HCT116 (cell line): ENCODE measurements at regions not wholly inside any gene's neighbourhood (a gene's known extent, or its start where the extent isn't known, plus 50 kb on each side); places are given as distances from the start of the nearest gene placed in this dataset.

Source experiments
- CEBPB ChIP-seq: IDR thresholded peaks from 2 replicates; pipeline ENCODE4 v1.6.1; 2012; ENCODE audit warnings: low read depth
- EZH2 ChIP-seq: fragments of 200-600 bp; sonication (generic); IDR thresholded peaks from 2 replicates; pipeline ENCODE4 v1.6.1; 2017; ENCODE audit warnings: antibody characterized with exemption, mixed run types
- EZH2phosphoT487 ChIP-seq: fragments of 200-600 bp; IDR thresholded peaks from 2 replicates; pipeline ENCODE4 v1.6.1; 2018; ENCODE audit warnings: antibody characterized with exemption, borderline replicate concordance
- JUND ChIP-seq: IDR thresholded peaks from 2 replicates; pipeline ENCODE4 v1.6.1; 2012
- POLR2A ChIP-seq: IDR thresholded peaks from 2 replicates; pipeline ENCODE4 v1.7.0; 2011; ENCODE audit warnings: borderline replicate concordance; ENCODE audit not compliant: insufficient read depth, insufficient read length; ENCODE audit errors: extremely low read depth
- POLR2AphosphoS5 ChIP-seq: IDR thresholded peaks from 2 replicates; pipeline ENCODE4 v1.6.1; 2011; ENCODE audit warnings: mild to moderate bottlenecking, low read depth, low read length, moderate library complexity
- SP1 ChIP-seq: IDR thresholded peaks from 2 replicates; pipeline ENCODE4 v1.6.1; 2012; ENCODE audit warnings: low read depth
- SRF ChIP-seq: IDR thresholded peaks from 2 replicates; pipeline ENCODE4 v1.6.1; 2012; ENCODE audit warnings: low read depth
- YY1 ChIP-seq: IDR thresholded peaks from 2 replicates; pipeline ENCODE4 v1.6.1; 2011; ENCODE audit warnings: low read length, low read depth, moderate library complexity, mild to moderate bottlenecking; ENCODE audit not compliant: insufficient replicate concordance; ENCODE audit errors: extremely low read depth
- ZNF274 ChIP-seq: fragments of 200-500 bp; sonication (Bioruptor generic); IDR thresholded peaks from 2 replicates; pipeline ENCODE4 v1.6.1; 2014; ENCODE audit warnings: mild to moderate bottlenecking, low read depth, low read length, inconsistent platforms
- TF ChIP-seq, protein P1 (sequence below), 3 experiments: fragments of 200-600 bp in 1 of 3; sonication (generic) in 1 of 3; IDR thresholded peaks in 2 of 3; conservative IDR thresholded peaks in 1 of 3; 2 replicates each; pipeline ENCODE4 v1.5.1; 2012 to 2017; ENCODE audit warnings: low read depth in 2 of 3, low read length in 2 of 3, antibody characterized with exemption in 1 of 3, borderline replicate concordance in 1 of 3, control low read depth in 1 of 3, mild to moderate bottlenecking in 1 of 3, mixed read lengths in 1 of 3, mixed run types in 1 of 3, moderate library complexity in 1 of 3; ENCODE audit not compliant: insufficient read depth in 1 of 3
- TF ChIP-seq, protein P2 (sequence below): IDR thresholded peaks from 2 replicates; pipeline ENCODE4 v1.6.1; 2012; ENCODE audit warnings: low read depth
- TF ChIP-seq, protein P3 (sequence below): IDR thresholded peaks from 2 replicates; pipeline ENCODE4 v1.6.1; 2012

DNA sequence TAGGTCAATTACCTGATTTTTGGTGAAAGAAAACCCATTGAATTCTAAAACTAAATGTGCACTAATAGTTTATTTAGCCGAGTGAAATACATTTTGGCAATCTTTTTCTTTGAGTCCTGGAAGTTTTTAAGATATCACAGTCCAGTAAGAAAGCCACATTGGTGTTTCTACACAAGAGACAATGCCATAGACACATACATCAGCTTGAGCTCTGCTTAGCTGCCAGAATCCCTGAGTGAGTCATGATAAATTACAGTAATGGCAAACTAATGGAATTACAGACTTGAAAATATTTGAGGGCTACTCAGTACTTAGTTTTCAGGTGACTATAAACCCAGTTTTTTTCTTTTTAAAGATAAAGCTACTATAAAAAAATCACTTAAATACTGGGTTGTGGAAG is 155.4 kb downstream of the OR4C45 start:
- TF ChIP-seq, protein P1, sequence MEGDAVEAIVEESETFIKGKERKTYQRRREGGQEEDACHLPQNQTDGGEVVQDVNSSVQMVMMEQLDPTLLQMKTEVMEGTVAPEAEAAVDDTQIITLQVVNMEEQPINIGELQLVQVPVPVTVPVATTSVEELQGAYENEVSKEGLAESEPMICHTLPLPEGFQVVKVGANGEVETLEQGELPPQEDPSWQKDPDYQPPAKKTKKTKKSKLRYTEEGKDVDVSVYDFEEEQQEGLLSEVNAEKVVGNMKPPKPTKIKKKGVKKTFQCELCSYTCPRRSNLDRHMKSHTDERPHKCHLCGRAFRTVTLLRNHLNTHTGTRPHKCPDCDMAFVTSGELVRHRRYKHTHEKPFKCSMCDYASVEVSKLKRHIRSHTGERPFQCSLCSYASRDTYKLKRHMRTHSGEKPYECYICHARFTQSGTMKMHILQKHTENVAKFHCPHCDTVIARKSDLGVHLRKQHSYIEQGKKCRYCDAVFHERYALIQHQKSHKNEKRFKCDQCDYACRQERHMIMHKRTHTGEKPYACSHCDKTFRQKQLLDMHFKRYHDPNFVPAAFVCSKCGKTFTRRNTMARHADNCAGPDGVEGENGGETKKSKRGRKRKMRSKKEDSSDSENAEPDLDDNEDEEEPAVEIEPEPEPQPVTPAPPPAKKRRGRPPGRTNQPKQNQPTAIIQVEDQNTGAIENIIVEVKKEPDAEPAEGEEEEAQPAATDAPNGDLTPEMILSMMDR (IDR thresholded peaks at IDR 0.05 in 2 of 3, conservative IDR thresholded peaks at IDR 0.05 in 1 of 3; ENCODE audit: borderline replicate concordance in 1 of 3, insufficient read depth in 1 of 3, low read depth in 2 of 3, low read length in 2 of 3) = no peak
- TF ChIP-seq EZH2 = no peak
- no peak for TF ChIP-seq CEBPB
- TF ChIP-seq, protein P2, sequence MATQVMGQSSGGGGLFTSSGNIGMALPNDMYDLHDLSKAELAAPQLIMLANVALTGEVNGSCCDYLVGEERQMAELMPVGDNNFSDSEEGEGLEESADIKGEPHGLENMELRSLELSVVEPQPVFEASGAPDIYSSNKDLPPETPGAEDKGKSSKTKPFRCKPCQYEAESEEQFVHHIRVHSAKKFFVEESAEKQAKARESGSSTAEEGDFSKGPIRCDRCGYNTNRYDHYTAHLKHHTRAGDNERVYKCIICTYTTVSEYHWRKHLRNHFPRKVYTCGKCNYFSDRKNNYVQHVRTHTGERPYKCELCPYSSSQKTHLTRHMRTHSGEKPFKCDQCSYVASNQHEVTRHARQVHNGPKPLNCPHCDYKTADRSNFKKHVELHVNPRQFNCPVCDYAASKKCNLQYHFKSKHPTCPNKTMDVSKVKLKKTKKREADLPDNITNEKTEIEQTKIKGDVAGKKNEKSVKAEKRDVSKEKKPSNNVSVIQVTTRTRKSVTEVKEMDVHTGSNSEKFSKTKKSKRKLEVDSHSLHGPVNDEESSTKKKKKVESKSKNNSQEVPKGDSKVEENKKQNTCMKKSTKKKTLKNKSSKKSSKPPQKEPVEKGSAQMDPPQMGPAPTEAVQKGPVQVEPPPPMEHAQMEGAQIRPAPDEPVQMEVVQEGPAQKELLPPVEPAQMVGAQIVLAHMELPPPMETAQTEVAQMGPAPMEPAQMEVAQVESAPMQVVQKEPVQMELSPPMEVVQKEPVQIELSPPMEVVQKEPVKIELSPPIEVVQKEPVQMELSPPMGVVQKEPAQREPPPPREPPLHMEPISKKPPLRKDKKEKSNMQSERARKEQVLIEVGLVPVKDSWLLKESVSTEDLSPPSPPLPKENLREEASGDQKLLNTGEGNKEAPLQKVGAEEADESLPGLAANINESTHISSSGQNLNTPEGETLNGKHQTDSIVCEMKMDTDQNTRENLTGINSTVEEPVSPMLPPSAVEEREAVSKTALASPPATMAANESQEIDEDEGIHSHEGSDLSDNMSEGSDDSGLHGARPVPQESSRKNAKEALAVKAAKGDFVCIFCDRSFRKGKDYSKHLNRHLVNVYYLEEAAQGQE = no peak
- no peak for TF ChIP-seq EZH2phosphoT487
- TF ChIP-seq YY1 = no peak
- no peak for TF ChIP-seq ZNF274
- TF ChIP-seq POLR2AphosphoS5 = no peak
- no peak for TF ChIP-seq POLR2A
- TF ChIP-seq SP1 = no peak
- TF ChIP-seq, protein P3, sequence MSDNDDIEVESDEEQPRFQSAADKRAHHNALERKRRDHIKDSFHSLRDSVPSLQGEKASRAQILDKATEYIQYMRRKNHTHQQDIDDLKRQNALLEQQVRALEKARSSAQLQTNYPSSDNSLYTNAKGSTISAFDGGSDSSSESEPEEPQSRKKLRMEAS = no peak
- no peak for TF ChIP-seq SRF
- TF ChIP-seq JUND = no peak
